Astrocyte (in vitro differentiated cells and primary cell): ENCODE measurements at regions not wholly inside any gene's neighbourhood (a gene's known extent, or its start where the extent isn't known, plus 50 kb on each side); places are given as distances from the start of the nearest gene placed in this dataset.

Experiments
- DNase-seq: peaks from one replicate; pipeline ENCODE4 v3.0.0-alpha.2; 2010; ENCODE audit warnings: low read depth
- FAIRE-seq: peaks from 2 replicates; lab custom pipeline; 2011; peaks lifted over from hg19 to GRCh38; lab: Jason Lieb, UNC
- H2AFZ ChIP-seq: 2 replicates; pipeline ENCODE4 v1.6.0; 2012; ENCODE audit warnings: low read depth, low read length, inconsistent platforms
- H3K27ac ChIP-seq: 2 replicates; pipeline ENCODE4 v1.5.1; 2011; ENCODE audit warnings: low read depth, low read length, inconsistent platforms
- H3K27me3 ChIP-seq: 2 replicates; pipeline ENCODE4 v1.6.0; 2011; ENCODE audit warnings: low read length, inconsistent platforms; ENCODE audit not compliant: insufficient read depth
- H3K36me3 ChIP-seq: 2 replicates; pipeline ENCODE4 v1.5.1; 2011; ENCODE audit warnings: low read length, inconsistent platforms; ENCODE audit not compliant: insufficient read depth
- H3K4me1 ChIP-seq: 2 replicates; pipeline ENCODE4 v1.5.1; 2011; ENCODE audit warnings: low read length, inconsistent platforms; ENCODE audit not compliant: insufficient read depth
- H3K4me2 ChIP-seq: 2 replicates; pipeline ENCODE4 v1.6.0; 2012; ENCODE audit warnings: low read length, inconsistent platforms
- H3K4me3 ChIP-seq: 2 replicates; pipeline ENCODE4 v1.5.1; 2011; ENCODE audit warnings: low read depth, mild to moderate bottlenecking, low read length, inconsistent platforms; ENCODE audit not compliant: insufficient read depth
- H3K79me2 ChIP-seq: 2 replicates; pipeline ENCODE4 v1.6.0; 2012; ENCODE audit warnings: mild to moderate bottlenecking, low read length, inconsistent platforms; ENCODE audit not compliant: insufficient read depth
- H3K9ac ChIP-seq: 2 replicates; pipeline ENCODE4 v1.6.0; 2012; ENCODE audit warnings: mild to moderate bottlenecking, low read length, inconsistent platforms
- H3K9me3 ChIP-seq: 2 replicates; pipeline ENCODE4 v1.5.1; 2012; ENCODE audit warnings: low read depth, mild to moderate bottlenecking, low read length, inconsistent platforms; ENCODE audit not compliant: insufficient read depth
- H4K20me1 ChIP-seq: 2 replicates; pipeline ENCODE4 v1.6.0; 2012; ENCODE audit warnings: low read length, inconsistent platforms; ENCODE audit not compliant: insufficient read depth
- H3K27ac Mint-ChIP-seq: one replicate; pipeline ENCODE4 v1.8.0; 2021; ENCODE audit warnings: mild to moderate bottlenecking, mixed read lengths; ENCODE audit not compliant: unreplicated experiment
- H3K27me3 Mint-ChIP-seq: one replicate; pipeline ENCODE4 v1.8.0; 2021; ENCODE audit warnings: low read depth, mixed read lengths; ENCODE audit not compliant: unreplicated experiment
- H3K36me3 Mint-ChIP-seq: one replicate; pipeline ENCODE4 v1.8.0; 2021; ENCODE audit warnings: low read depth, mixed read lengths; ENCODE audit not compliant: unreplicated experiment
- H3K4me1 Mint-ChIP-seq: one replicate; pipeline ENCODE4 v1.8.0; 2021; ENCODE audit warnings: low read depth, mixed read lengths; ENCODE audit not compliant: unreplicated experiment
- H3K4me3 Mint-ChIP-seq: one replicate; pipeline ENCODE4 v1.8.0; 2021; ENCODE audit warnings: mild to moderate bottlenecking, moderate library complexity, mixed read lengths; ENCODE audit not compliant: unreplicated experiment
- H3K9me3 Mint-ChIP-seq: one replicate; pipeline ENCODE4 v1.8.0; 2021; ENCODE audit warnings: mild to moderate bottlenecking, mixed read lengths; ENCODE audit not compliant: unreplicated experiment
- EZH2 ChIP-seq: IDR thresholded peaks from 2 replicates; pipeline ENCODE4 v1.6.1; 2012; ENCODE audit warnings: mild to moderate bottlenecking, low read length, inconsistent platforms; ENCODE audit not compliant: insufficient read depth
- TF ChIP-seq, protein P1 (sequence below): IDR thresholded peaks from 2 replicates; pipeline ENCODE4 v1.5.1; 2011; ENCODE audit warnings: low read depth, mild to moderate bottlenecking, inconsistent platforms, low read length, moderate library complexity; ENCODE audit not compliant: insufficient read depth

GRCh38 chr12:34400411-34400881 lies 378.1 kb downstream of the ALG10 start:
- no peaks in the 10 kb centered on the region for H3K27me3 ChIP-seq
- no peaks in the 10 kb centered on the region for H3K27me3 Mint-ChIP-seq
- H3K36me3 ChIP-seq: no peaks in the 10 kb centered on the region
- no peaks in the 10 kb centered on the region for H3K79me2 ChIP-seq
- H3K4me3 ChIP-seq: no peak overlapping the region
- DNase-seq (no peak), FAIRE-seq (no peak)
- no peaks in the 10 kb centered on the region for H3K36me3 Mint-ChIP-seq
- peaks cover 12% of the 10 kb centered on the region for H3K9me3 Mint-ChIP-seq
- H3K4me2 ChIP-seq: no peak overlapping the region
- no peak overlapping the region for H3K4me3 Mint-ChIP-seq
- no peak overlapping the region for H2AFZ ChIP-seq
- H3K4me1 Mint-ChIP-seq: no peaks in the 10 kb centered on the region
- H3K9me3 ChIP-seq: peaks cover 38% of the 10 kb centered on the region
- no peak overlapping the region for H3K27ac Mint-ChIP-seq
- TF ChIP-seq, protein P1, sequence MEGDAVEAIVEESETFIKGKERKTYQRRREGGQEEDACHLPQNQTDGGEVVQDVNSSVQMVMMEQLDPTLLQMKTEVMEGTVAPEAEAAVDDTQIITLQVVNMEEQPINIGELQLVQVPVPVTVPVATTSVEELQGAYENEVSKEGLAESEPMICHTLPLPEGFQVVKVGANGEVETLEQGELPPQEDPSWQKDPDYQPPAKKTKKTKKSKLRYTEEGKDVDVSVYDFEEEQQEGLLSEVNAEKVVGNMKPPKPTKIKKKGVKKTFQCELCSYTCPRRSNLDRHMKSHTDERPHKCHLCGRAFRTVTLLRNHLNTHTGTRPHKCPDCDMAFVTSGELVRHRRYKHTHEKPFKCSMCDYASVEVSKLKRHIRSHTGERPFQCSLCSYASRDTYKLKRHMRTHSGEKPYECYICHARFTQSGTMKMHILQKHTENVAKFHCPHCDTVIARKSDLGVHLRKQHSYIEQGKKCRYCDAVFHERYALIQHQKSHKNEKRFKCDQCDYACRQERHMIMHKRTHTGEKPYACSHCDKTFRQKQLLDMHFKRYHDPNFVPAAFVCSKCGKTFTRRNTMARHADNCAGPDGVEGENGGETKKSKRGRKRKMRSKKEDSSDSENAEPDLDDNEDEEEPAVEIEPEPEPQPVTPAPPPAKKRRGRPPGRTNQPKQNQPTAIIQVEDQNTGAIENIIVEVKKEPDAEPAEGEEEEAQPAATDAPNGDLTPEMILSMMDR: no peak
- TF ChIP-seq EZH2: no peak
- no peaks in the 10 kb centered on the region for H4K20me1 ChIP-seq
- H3K9ac ChIP-seq: no peak overlapping the region
- H3K27ac ChIP-seq: no peak overlapping the region
- H3K4me1 ChIP-seq: no peaks in the 10 kb centered on the region

- Mint-ChIP-seq H3K4me1 (no peaks in the 10 kb centered on the region), H3K36me3 (no peaks in the 10 kb centered on the region), H3K27me3 (no peaks in the 10 kb centered on the region), H3K27ac (no peak overlapping the region), H3K9me3 (peaks cover 11% of the 10 kb centered on the region), H3K4me3 (no peak overlapping the region)
- Histone ChIP-seq H4K20me1 (no peaks in the 10 kb centered on the region), H3K36me3 (no peaks in the 10 kb centered on the region), H3K9me3 (peaks cover 42% of the 10 kb centered on the region), H3K9ac (no peak overlapping the region), H3K27me3 (no peaks in the 10 kb centered on the region), H3K79me2 (no peaks in the 10 kb centered on the region), H3K4me2 (no peak overlapping the region), H2AFZ (no peak overlapping the region), H3K27ac (no peak overlapping the region), H3K4me3 (no peak overlapping the region), H3K4me1 (no peaks in the 10 kb centered on the region)
- TF ChIP-seq EZH2: no peak
- TF ChIP-seq, protein P1: no peak
- FAIRE-seq (no peak), DNase-seq (no peak)
Observed at GRCh38 chr12:34400986-34401658, 378.8 kb downstream of the ALG10 start.

GRCh38 chr12:34401659-34402227 lies 379.4 kb downstream of the ALG10 start:
- Mint-ChIP-seq H3K27ac (no peak overlapping the region), H3K36me3 (no peaks in the 10 kb centered on the region), H3K4me1 (no peaks in the 10 kb centered on the region), H3K9me3 (peaks cover 9% of the 10 kb centered on the region), H3K27me3 (no peaks in the 10 kb centered on the region), H3K4me3 (no peak overlapping the region)
- FAIRE-seq (no peak), DNase-seq (no peak)
- no peaks in the 10 kb centered on the region for H3K4me1 ChIP-seq
- no peaks in the 10 kb centered on the region for H3K27me3 ChIP-seq
- no peak overlapping the region for H3K4me3 ChIP-seq
- H3K27ac ChIP-seq: no peak overlapping the region
- no peak overlapping the region for H3K9ac ChIP-seq
- no peak overlapping the region for H2AFZ ChIP-seq
- H3K9me3 ChIP-seq: peaks cover 45% of the 10 kb centered on the region
- no peak overlapping the region for H3K4me2 ChIP-seq
- no peak for TF ChIP-seq EZH2
- TF ChIP-seq, protein P1: no peak
- H3K36me3 ChIP-seq: no peaks in the 10 kb centered on the region
- no peaks in the 10 kb centered on the region for H3K79me2 ChIP-seq
- H4K20me1 ChIP-seq: no peaks in the 10 kb centered on the region
